GM12873 (cell line): ENCODE measurements at regions not wholly inside any gene's neighbourhood (a gene's known extent, or its start where the extent isn't known, plus 50 kb on each side); places are given as distances from the start of the nearest gene placed in this dataset.
A peak's percentile ranks its signal among the peaks of the same experiment; 100 is the strongest.

Experiments used
- CTCF ChIP-seq: IDR thresholded peaks from 2 replicates; pipeline ENCODE4 v1.5.1; 2012; ENCODE audit warnings: low read depth, mild to moderate bottlenecking, moderate library complexity, low read length, control low read depth; ENCODE audit not compliant: insufficient read depth; ENCODE audit errors: missing control alignments

GRCh38 chr9:117917873-117918272, 213.7 kb downstream of the TLR4 start:
- no peak for TF ChIP-seq CTCF

DNA sequence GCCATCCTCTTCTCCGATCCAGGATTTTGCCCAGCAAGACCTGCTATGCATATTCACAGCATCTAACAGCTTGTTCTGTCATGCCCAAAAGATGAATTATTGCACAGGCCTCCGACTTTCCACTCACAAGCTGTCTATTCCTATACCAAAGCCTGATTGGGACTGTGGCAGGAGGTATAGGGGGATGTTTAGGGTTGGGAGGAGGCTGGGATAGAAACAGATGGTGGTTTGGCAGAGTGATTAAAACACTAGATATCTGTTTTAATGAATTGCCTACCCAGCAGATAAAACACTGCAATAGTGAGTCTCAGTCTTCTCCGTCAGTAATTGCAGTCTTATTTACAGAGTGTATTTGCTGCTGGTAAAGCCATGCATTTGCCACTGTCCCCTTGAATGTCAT, 215.3 kb downstream of the TLR4 start:
- TF ChIP-seq CTCF: no peak

- TF ChIP-seq CTCF: no peak
Observed at GRCh38 chr9:117926031-117926658, 221.9 kb downstream of the TLR4 start.

GRCh38 chr9:117927354-117927753, 223.2 kb downstream of the TLR4 start:
- peak; percentile 40 for TF ChIP-seq CTCF

GRCh38 chr9:117929868-117930267, 225.7 kb downstream of the TLR4 start:
- no peak for TF ChIP-seq CTCF

DNA sequence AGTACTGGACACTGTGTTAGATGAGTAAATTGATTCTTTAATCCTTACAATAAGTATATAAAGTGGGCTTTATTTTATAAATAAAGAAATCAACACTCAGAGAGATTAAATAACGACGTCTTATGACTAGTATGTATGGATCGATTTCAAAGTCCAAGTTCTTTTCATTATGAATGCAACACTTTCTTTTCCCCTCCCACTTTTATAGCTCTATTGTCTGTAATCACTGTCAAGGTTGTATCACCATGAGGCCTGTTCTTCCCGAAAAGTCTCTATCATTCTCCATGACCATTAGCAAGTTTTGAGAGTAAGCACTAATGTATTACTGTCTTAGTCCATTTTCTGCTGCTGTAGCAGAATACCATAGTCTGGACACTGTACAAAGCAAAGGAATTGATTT, 228.4 kb downstream of the TLR4 start:
- TF ChIP-seq CTCF: no peak

GRCh38 chr9:117936185-117937130, 232.3 kb downstream of the TLR4 start:
- no peak for TF ChIP-seq CTCF
